ENCODE measurements at regions not wholly inside any gene's neighbourhood (a gene's known extent, or its start where the extent isn't known, plus 50 kb on each side); places are given as distances from the start of the nearest gene placed in this dataset.

DNA sequence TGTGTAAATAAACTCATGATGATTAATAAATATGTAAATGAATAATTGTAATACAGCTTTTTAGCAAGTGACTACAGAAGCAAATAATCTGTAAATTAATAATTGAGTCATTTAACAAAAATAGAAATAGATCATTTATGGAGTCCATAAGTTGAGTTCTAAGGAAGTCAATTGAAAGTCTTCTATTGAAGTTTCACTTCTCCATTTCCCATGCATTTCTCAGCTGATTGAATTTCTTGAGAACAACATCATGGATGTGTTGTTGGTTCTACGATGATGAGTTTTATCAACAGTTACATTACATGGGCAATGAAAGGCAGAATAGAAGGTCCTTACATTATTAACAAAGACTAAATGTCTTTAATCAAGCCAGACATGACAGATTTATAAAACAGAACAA lies 290.4 kb downstream of the MAP2K6 start:
- H3K9me3 ChIP-seq (ENCODE audit: low read depth, low read length): no peaks in the 10 kb centered on the region
- no peak overlapping the region for H3K27ac ChIP-seq
- H3K36me3 ChIP-seq (ENCODE audit: insufficient read depth, low read length): no peaks in the 10 kb centered on the region
- no peak for DNase-seq (ENCODE audit: low read depth, low spot score)
- no peak overlapping the region for H3K4me3 ChIP-seq
- H3K9ac ChIP-seq (ENCODE audit: insufficient read length): no peak overlapping the region
- TF ChIP-seq POLR2AphosphoS5 (IDR thresholded peaks at IDR 0.05; ENCODE audit: borderline replicate concordance, low read depth, low read length): no peak
- TF ChIP-seq FOXP2 (optimal IDR thresholded peaks at IDR 0.05; ENCODE audit: control extremely low read depth, extremely low read length, insufficient read depth): no peak
- no peak for TF ChIP-seq EZH2 (IDR thresholded peaks at IDR 0.05)

DNA sequence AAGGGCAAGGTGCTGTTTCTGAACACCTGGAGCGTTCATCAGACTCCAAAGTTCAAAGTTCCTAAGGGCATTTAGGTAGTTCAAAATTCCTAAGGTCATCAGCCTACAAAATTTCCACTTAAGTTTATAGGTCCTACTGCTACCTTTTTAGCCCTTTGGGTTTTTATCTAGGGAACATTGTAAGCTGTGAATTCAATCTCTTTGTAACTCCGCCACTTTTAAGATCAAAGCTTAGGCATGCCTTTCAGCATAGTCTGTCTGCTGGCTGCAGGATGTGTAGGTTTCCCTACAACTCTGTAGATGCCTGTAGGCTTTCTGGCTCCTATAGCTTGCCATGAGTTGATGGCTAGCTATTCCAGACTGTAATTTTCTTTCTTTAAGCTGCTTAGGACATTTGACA lies 291.6 kb downstream of the MAP2K6 start:
- no peak for DNase-seq (ENCODE audit: low read depth, low spot score)

DNA sequence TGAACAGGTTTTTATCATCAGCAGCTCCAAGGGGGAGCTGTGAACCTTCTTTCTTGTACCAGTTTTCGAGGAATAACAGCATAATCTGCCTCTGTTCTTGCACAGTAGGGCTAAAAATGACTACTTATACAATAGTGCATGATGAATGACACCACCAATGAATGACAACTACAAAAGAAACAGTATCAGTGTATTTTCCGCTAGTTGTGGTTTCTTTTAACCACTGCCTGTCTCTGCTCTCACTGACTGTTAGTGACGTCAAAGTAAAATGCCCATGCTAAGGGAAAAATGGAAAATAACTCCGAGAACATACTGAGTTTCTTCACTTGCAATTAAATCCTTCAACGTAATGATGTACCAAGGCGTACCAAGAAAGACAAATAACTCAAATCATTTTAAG lies 294.9 kb downstream of the MAP2K6 start:
- Histone ChIP-seq H3K9me3 (ENCODE audit: low read depth, low read length) (no peaks in the 10 kb centered on the region), H3K36me3 (ENCODE audit: insufficient read depth, low read length) (no peaks in the 10 kb centered on the region), H3K9ac (ENCODE audit: insufficient read length) (no peak overlapping the region), H3K27ac (no peak overlapping the region), H3K4me3 (no peak overlapping the region)
- DNase-seq (ENCODE audit: low read depth, low spot score): no peak
- TF ChIP-seq POLR2AphosphoS5 (IDR thresholded peaks at IDR 0.05; ENCODE audit: borderline replicate concordance, low read depth, low read length): no peak
- no peak for TF ChIP-seq FOXP2 (optimal IDR thresholded peaks at IDR 0.05; ENCODE audit: control extremely low read depth, extremely low read length, insufficient read depth)
- TF ChIP-seq EZH2 (IDR thresholded peaks at IDR 0.05): no peak

More for the DNA sequence above, 291.6 kb downstream of the MAP2K6 start:
- no peak overlapping the region for H3K27ac ChIP-seq
- no peaks in the 10 kb centered on the region for H3K9me3 ChIP-seq (ENCODE audit: low read depth, low read length)
- H3K4me3 ChIP-seq: no peak overlapping the region
- no peak for TF ChIP-seq FOXP2 (optimal IDR thresholded peaks at IDR 0.05; ENCODE audit: control extremely low read depth, extremely low read length, insufficient read depth)
- TF ChIP-seq EZH2 (IDR thresholded peaks at IDR 0.05): no peak
- TF ChIP-seq POLR2AphosphoS5 (IDR thresholded peaks at IDR 0.05; ENCODE audit: borderline replicate concordance, low read depth, low read length): no peak
- no peaks in the 10 kb centered on the region for H3K36me3 ChIP-seq (ENCODE audit: insufficient read depth, low read length)
- H3K9ac ChIP-seq (ENCODE audit: insufficient read length): no peak overlapping the region

DNA sequence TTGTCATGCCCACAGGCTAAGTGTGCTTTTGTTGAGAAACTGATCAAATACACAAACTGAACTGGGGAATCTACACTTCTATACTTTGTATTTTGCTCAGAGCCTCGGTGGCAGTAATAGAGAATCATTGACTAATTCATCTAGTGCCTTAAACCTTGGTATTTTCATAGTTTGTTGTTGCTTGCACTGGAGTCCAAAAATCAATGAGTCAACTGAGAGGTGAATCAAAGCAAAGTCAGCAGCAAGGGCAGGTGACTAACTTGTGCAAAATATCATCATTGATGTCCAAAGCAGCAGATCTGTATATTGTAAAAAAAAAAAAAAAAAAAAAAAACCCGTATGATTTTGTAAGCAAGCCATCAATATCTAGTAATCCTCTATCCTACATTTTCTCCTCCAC lies 296.4 kb downstream of the MAP2K6 start:
- DNase-seq (ENCODE audit: low read depth, low spot score): no peak
- H3K27ac ChIP-seq: no peak overlapping the region
- H3K4me3 ChIP-seq: no peak overlapping the region
- no peaks in the 10 kb centered on the region for H3K36me3 ChIP-seq (ENCODE audit: insufficient read depth, low read length)
- H3K9me3 ChIP-seq (ENCODE audit: low read depth, low read length): no peaks in the 10 kb centered on the region
- no peak overlapping the region for H3K9ac ChIP-seq (ENCODE audit: insufficient read length)
- TF ChIP-seq EZH2 (IDR thresholded peaks at IDR 0.05): no peak
- no peak for TF ChIP-seq POLR2AphosphoS5 (IDR thresholded peaks at IDR 0.05; ENCODE audit: borderline replicate concordance, low read depth, low read length)
- TF ChIP-seq FOXP2 (optimal IDR thresholded peaks at IDR 0.05; ENCODE audit: control extremely low read depth, extremely low read length, insufficient read depth): no peak

DNA sequence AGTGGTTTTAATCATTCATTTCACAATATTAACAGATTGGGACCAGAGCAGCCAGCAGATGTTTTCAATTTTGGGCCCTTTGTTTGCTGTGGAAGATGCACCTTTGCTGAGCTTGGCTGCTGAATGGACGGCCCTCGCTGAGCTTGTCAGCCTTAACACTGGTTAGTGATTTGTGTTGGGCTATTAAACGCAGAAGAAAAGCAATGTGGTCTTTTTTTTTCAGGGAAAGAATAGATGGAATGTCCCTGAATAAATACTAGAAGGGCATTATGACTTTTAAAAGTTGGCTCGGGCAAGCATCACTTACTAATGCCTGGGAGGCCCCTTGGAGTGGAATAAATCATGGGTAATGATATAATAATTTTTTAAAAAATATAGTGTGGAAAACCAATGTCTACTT lies 297.0 kb downstream of the MAP2K6 start:
- H3K4me3 ChIP-seq: no peak overlapping the region
- no peak for TF ChIP-seq POLR2AphosphoS5 (IDR thresholded peaks at IDR 0.05; ENCODE audit: borderline replicate concordance, low read depth, low read length)
- TF ChIP-seq EZH2 (IDR thresholded peaks at IDR 0.05): no peak
- no peak for TF ChIP-seq FOXP2 (optimal IDR thresholded peaks at IDR 0.05; ENCODE audit: control extremely low read depth, extremely low read length, insufficient read depth)
- no peaks in the 10 kb centered on the region for H3K36me3 ChIP-seq (ENCODE audit: insufficient read depth, low read length)
- no peak overlapping the region for H3K9ac ChIP-seq (ENCODE audit: insufficient read length)
- DNase-seq (ENCODE audit: low read depth, low spot score): no peak
- no peaks in the 10 kb centered on the region for H3K9me3 ChIP-seq (ENCODE audit: low read depth, low read length)
- no peak overlapping the region for H3K27ac ChIP-seq

DNA sequence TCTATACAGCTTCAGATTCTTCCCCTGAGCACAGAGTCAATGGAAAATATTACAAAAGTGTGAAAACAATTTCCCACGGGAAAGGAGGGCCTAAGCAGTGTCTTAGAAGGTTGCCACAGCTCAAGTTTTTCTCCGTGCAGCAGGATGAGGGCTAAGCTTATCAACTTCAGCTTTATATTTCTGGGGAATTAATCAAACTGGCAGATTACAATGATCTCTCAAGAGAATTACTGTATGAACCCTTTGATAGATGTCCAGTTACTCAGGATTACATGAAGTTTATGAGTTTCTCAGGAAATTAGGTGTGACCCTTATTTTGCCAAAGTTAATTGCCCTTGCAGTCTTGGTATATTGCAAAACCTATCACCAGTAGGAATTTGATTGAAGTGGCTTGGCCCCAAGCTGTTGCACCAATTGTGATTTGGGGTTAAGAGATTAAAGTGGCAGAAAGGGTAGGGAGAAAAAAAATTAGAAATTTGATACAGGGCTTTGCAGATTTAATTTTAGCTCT lies 298.4 kb downstream of the MAP2K6 start:
- Histone ChIP-seq H3K4me3 (no peak overlapping the region), H3K9ac (ENCODE audit: insufficient read length) (no peak overlapping the region), H3K36me3 (ENCODE audit: insufficient read depth, low read length) (no peaks in the 10 kb centered on the region), H3K9me3 (ENCODE audit: low read depth, low read length) (no peaks in the 10 kb centered on the region), H3K27ac (no peak overlapping the region)
- no peak for DNase-seq (ENCODE audit: low read depth, low spot score)
- TF ChIP-seq FOXP2 (optimal IDR thresholded peaks at IDR 0.05; ENCODE audit: control extremely low read depth, extremely low read length, insufficient read depth) (no peak), EZH2 (IDR thresholded peaks at IDR 0.05) (no peak), POLR2AphosphoS5 (IDR thresholded peaks at IDR 0.05; ENCODE audit: borderline replicate concordance, low read depth, low read length) (no peak)

DNA sequence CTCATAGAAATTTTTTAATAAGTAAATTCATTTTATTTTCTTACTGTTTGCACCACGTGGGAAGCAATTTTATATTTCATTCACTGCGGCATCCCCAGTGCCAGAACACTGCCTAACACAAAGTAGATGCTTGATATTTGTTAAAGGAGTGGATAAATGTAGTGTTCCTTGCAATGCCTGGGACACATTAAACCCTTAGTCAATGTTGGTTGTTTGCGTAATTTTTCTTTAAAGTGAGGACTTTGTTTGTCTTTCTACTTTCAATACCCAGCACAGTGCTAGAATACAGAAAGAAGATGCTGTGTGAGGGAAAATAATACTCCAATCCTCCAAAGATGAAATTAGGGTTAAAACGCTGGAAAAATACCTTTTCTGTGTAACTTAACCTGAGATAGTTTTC lies 299.3 kb downstream of the MAP2K6 start:
- DNase-seq (ENCODE audit: low read depth, low spot score): no peak
- no peak for TF ChIP-seq POLR2AphosphoS5 (IDR thresholded peaks at IDR 0.05; ENCODE audit: borderline replicate concordance, low read depth, low read length)
- TF ChIP-seq EZH2 (IDR thresholded peaks at IDR 0.05): no peak
- TF ChIP-seq FOXP2 (optimal IDR thresholded peaks at IDR 0.05; ENCODE audit: control extremely low read depth, extremely low read length, insufficient read depth): no peak
- Histone ChIP-seq H3K9ac (ENCODE audit: insufficient read length) (no peak overlapping the region), H3K4me3 (no peak overlapping the region), H3K36me3 (ENCODE audit: insufficient read depth, low read length) (no peaks in the 10 kb centered on the region), H3K9me3 (ENCODE audit: low read depth, low read length) (no peaks in the 10 kb centered on the region), H3K27ac (no peak overlapping the region)

DNA sequence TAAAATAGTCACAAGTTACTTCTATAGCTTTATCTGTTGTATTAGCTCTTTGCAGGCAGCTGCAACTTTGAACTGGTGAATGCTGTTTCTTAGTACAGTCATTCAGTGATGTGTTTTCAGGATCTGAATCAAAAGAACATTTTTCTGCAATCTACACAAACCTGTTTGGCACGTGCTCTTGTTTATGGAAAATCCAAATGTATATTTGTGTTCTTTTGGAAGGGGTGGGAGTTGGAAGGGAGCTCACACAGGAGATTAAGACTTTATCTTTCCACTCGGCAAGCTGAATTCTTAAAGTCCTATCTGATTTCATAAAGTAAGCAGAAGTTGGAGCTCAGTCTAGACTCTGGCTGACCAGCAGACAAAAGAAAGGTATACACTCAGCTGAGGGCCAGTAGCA lies 300.2 kb downstream of the MAP2K6 start:
- Histone ChIP-seq H3K36me3 (ENCODE audit: insufficient read depth, low read length) (no peaks in the 10 kb centered on the region), H3K27ac (no peak overlapping the region), H3K4me3 (no peak overlapping the region), H3K9ac (ENCODE audit: insufficient read length) (no peak overlapping the region), H3K9me3 (ENCODE audit: low read depth, low read length) (no peaks in the 10 kb centered on the region)
- TF ChIP-seq FOXP2 (optimal IDR thresholded peaks at IDR 0.05; ENCODE audit: control extremely low read depth, extremely low read length, insufficient read depth) (no peak), EZH2 (IDR thresholded peaks at IDR 0.05) (no peak), POLR2AphosphoS5 (IDR thresholded peaks at IDR 0.05; ENCODE audit: borderline replicate concordance, low read depth, low read length) (no peak)
- no peak for DNase-seq (ENCODE audit: low read depth, low spot score)

DNA sequence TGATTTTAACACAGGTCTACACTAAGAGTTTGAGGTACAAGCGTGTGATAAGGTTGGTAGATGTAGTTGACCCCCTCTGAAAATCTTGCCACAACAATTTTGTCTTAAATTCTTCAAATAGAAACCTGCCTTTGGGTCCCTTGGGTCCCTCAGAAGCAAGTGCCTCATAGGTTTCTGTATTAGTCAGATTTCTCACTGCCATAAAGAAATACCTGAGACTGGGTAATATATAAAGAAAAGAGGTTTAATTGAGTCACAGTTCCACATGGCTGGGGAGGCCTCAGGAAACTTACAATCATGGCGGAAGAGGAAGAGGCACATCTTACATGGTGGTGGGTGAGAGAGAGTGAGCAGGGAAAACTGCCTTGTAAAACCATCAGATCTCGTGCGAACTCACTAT lies 301.2 kb downstream of the MAP2K6 start:
- Histone ChIP-seq H3K9ac (ENCODE audit: insufficient read length) (no peak overlapping the region), H3K36me3 (ENCODE audit: insufficient read depth, low read length) (no peaks in the 10 kb centered on the region), H3K27ac (no peak overlapping the region), H3K4me3 (no peak overlapping the region), H3K9me3 (ENCODE audit: low read depth, low read length) (no peaks in the 10 kb centered on the region)
- TF ChIP-seq POLR2AphosphoS5 (IDR thresholded peaks at IDR 0.05; ENCODE audit: borderline replicate concordance, low read depth, low read length): no peak
- DNase-seq (ENCODE audit: low read depth, low spot score): no peak
